Nephron progenitor cell (in vitro differentiated cells): ENCODE measurements at regions not wholly inside any gene's neighbourhood (a gene's known extent, or its start where the extent isn't known, plus 50 kb on each side); places are given as distances from the start of the nearest gene placed in this dataset.

ENCODE experiments used
- DNase-seq: peaks from one replicate; pipeline ENCODE4 v3.0.0; 2021
- H3K27ac Mint-ChIP-seq: 2 replicates; pipeline ENCODE4 v1.8.0; 2021; ENCODE audit warnings: mild to moderate bottlenecking, moderate library complexity, mixed read lengths
- H3K27me3 Mint-ChIP-seq: 2 replicates; pipeline ENCODE4 v1.8.0; 2021; ENCODE audit warnings: mild to moderate bottlenecking, low read depth, mixed read lengths; ENCODE audit not compliant: poor library complexity
- H3K36me3 Mint-ChIP-seq: 2 replicates; pipeline ENCODE4 v1.8.0; 2021; ENCODE audit warnings: low read depth, mixed read lengths
- H3K4me1 Mint-ChIP-seq: 2 replicates; pipeline ENCODE4 v1.8.0; 2021; ENCODE audit warnings: mixed read lengths
- H3K4me3 Mint-ChIP-seq: 2 replicates; pipeline ENCODE4 v1.8.0; 2021; ENCODE audit warnings: mild to moderate bottlenecking, moderate library complexity, mixed read lengths
- H3K9me3 Mint-ChIP-seq: 2 replicates; pipeline ENCODE4 v1.8.0; 2021; ENCODE audit warnings: mild to moderate bottlenecking, moderate library complexity, mixed read lengths
- TF ChIP-seq, protein P1 (sequence below): fragments of 200-600 bp; sonication (generic); IDR thresholded peaks from 2 replicates; pipeline ENCODE4 v1.5.0; 2021; ENCODE audit warnings: antibody characterized with exemption

DNA sequence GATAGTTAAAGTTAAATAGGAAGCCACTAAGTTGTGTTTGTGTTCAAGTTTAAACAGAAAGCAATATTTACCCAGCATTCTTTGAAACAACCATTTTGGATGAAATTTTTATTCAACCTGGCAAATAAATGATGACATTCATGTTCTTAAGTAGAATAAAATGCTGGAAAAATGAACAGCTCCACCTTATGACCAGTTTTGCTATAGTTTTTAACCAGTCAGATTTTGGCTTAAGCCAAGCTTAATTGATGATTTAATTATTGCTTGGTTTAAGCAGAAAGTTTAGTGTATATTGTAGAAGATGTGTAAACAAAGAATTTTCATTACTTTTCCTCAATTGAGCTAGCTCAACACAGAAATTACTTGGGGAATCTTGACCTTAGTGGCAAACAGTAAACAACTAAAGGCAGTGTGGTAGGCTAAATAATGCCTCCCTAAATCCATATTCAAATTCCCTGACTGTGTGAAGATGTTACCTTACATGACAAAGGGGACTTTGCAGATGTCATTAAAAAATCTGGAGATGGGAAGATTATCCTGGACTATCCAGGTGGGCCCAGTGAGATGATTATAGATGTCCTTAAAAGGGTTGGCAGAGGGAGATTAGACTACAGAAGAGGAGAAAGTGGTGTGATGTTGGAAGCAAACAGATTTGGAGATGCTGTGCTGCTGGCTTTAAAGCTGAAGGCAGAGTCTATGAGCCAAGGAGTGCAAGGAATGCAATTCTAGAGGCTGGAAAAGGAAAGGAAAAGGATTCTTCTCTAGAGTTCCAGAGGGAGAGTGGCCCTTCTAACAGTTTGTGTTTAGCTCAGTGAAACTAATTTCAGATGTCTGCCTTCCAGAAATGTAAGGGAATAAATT, 448.6 kb upstream of the GOLIM4 start:
- H3K4me3 Mint-ChIP-seq: no peak overlapping the region
- no peak for DNase-seq
- TF ChIP-seq, protein P1, sequence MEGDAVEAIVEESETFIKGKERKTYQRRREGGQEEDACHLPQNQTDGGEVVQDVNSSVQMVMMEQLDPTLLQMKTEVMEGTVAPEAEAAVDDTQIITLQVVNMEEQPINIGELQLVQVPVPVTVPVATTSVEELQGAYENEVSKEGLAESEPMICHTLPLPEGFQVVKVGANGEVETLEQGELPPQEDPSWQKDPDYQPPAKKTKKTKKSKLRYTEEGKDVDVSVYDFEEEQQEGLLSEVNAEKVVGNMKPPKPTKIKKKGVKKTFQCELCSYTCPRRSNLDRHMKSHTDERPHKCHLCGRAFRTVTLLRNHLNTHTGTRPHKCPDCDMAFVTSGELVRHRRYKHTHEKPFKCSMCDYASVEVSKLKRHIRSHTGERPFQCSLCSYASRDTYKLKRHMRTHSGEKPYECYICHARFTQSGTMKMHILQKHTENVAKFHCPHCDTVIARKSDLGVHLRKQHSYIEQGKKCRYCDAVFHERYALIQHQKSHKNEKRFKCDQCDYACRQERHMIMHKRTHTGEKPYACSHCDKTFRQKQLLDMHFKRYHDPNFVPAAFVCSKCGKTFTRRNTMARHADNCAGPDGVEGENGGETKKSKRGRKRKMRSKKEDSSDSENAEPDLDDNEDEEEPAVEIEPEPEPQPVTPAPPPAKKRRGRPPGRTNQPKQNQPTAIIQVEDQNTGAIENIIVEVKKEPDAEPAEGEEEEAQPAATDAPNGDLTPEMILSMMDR: no peak
- no peaks in the 10 kb centered on the region for H3K36me3 Mint-ChIP-seq
- H3K27me3 Mint-ChIP-seq: peaks cover 5% of the 10 kb centered on the region
- no peaks in the 10 kb centered on the region for H3K4me1 Mint-ChIP-seq
- H3K27ac Mint-ChIP-seq: no peak overlapping the region
- no peaks in the 10 kb centered on the region for H3K9me3 Mint-ChIP-seq

DNA sequence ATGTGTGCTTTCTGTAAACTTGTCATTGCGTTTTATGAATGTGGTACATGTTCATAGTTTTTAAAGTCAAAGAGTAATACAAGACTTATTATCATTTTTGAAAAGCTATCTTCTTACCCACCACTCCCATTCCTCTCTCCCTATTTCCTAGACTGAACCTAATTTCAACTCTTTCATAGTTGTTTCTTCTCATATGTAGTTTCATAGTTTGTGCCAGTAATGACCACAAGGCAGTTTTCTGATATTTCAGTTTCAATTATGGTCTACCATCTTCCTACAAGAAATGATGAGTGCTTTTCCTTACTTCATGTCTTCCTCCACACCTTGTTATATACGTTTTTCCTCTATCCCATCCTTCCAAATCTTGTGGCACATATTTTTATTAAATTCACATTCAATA, 445.0 kb upstream of the GOLIM4 start:
- Mint-ChIP-seq H3K9me3 (no peaks in the 10 kb centered on the region), H3K27me3 (peaks cover 5% of the 10 kb centered on the region), H3K36me3 (no peaks in the 10 kb centered on the region), H3K4me1 (no peaks in the 10 kb centered on the region), H3K4me3 (no peak overlapping the region), H3K27ac (no peak overlapping the region)
- TF ChIP-seq, protein P1: no peak
- no peak for DNase-seq

DNA sequence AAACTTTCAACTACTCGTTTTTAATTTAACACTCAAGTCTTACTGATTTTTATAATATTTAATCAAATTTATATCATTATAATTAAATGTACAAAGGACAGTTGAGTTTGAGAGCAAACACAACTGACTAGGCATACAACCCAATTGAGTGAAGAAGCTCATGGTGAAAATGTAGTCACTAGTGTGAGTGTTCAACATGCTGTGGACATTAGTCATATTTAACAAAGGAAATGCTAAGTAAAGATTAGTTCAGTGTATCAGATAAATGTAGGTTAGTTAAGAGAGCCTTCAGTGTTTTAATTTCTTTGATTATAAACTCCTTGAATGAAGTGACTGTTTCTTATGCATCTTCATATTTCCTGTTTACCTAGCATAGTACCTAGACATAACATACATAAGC, 444.2 kb upstream of the GOLIM4 start:
- Mint-ChIP-seq H3K36me3 (no peaks in the 10 kb centered on the region), H3K27ac (no peak overlapping the region), H3K27me3 (peaks cover 5% of the 10 kb centered on the region), H3K9me3 (no peaks in the 10 kb centered on the region), H3K4me3 (no peak overlapping the region), H3K4me1 (no peaks in the 10 kb centered on the region)
- DNase-seq: no peak
- TF ChIP-seq, protein P1: no peak

DNA sequence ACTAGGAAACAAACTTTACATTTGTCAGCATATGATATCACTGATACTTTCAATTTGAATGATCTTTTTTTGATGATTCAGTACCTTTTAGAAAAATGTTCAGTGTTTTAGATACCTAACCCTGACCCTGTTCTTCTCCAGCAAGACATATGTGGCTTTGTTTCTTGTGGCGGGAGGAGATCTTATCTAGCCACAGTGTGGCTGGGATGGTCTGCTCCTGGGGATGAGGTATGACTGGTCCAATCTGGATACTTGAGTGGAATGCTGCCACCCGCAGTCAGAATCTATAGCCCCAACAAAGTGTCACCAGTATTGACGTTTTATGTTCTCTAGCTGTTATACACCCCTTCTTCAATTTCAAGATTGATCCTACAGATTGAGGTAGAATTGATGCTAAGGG, 439.0 kb upstream of the GOLIM4 start:
- Mint-ChIP-seq H3K9me3 (no peaks in the 10 kb centered on the region), H3K4me1 (peaks cover 12% of the 10 kb centered on the region), H3K4me3 (no peak overlapping the region), H3K27ac (no peak overlapping the region), H3K36me3 (no peaks in the 10 kb centered on the region), H3K27me3 (no peaks in the 10 kb centered on the region)
- TF ChIP-seq, protein P1: no peak
- no peak for DNase-seq

DNA sequence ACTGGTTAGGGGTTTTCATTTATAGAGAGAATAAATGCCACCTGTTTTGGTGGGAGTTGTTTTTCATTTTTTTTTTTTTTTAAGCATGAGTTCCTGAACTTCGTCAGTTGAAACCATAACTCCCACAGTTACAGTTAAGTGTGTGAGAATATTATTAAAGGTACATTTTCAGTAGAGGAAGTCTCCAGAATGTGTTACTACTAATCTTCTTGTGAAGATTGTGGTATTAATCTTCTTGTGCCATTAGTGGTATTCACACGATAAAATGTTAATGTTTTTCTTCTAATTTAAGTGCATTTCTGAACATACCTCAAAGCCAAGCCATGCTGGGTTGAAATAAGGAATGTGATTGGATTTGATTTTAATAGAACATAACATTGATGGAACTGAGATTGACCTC, 437.9 kb upstream of the GOLIM4 start:
- H3K27ac Mint-ChIP-seq: no peak overlapping the region
- no peaks in the 10 kb centered on the region for H3K36me3 Mint-ChIP-seq
- peaks cover 12% of the 10 kb centered on the region for H3K4me1 Mint-ChIP-seq
- H3K27me3 Mint-ChIP-seq: no peaks in the 10 kb centered on the region
- no peak for DNase-seq
- no peaks in the 10 kb centered on the region for H3K9me3 Mint-ChIP-seq
- TF ChIP-seq, protein P1: no peak
- no peak overlapping the region for H3K4me3 Mint-ChIP-seq

DNA sequence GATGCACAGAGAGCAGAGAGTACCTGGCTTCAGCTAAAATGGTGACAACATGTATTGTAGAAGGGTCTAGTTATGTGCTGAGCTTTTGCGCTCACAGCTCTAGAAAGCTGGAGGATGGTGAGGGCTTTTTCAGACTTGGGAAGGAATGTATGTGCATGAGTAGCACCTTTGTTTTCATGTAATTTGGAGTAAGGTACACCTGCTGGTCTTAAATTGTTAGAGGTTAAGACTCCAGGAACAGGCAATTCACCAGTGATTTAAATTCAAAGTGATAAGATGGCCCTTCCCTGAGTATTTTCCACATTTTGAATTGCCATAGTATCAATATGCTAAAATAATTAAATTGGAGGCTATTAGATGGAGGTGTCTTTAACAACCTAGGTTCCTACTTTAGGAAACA, 436.4 kb upstream of the GOLIM4 start:
- TF ChIP-seq, protein P1: no peak
- Mint-ChIP-seq H3K36me3 (no peaks in the 10 kb centered on the region), H3K9me3 (no peaks in the 10 kb centered on the region), H3K27me3 (no peaks in the 10 kb centered on the region), H3K4me3 (no peak overlapping the region), H3K4me1 (peaks cover 12% of the 10 kb centered on the region), H3K27ac (no peak overlapping the region)
- no peak for DNase-seq
